Activated CD4-positive, alpha-beta T cell treated with anti-CD3 and anti-CD28 coated beads, Interleukin-2, amount 50 U/mL, for 48 hours (primary cell): ENCODE measurements at regions not wholly inside any gene's neighbourhood (a gene's known extent, or its start where the extent isn't known, plus 50 kb on each side); places are given as distances from the start of the nearest gene placed in this dataset.
A peak's percentile ranks its signal among the peaks of the same experiment; 100 is the strongest.
"Not testable (repeated sequence)": the region's sequence is repeated elsewhere in the genome, so short reads cannot be mapped to it uniquely, and the experiment has no call there.

Source experiments
- DNase-seq, 2 experiments: peaks; one replicate each; pipeline ENCODE4 v3.0.0-alpha.2; 2020

- no peak for DNase-seq
These were observed 347.5 kb upstream of the TNRC6C start for GRCh38 chr17:77610972-77611521.

DNA sequence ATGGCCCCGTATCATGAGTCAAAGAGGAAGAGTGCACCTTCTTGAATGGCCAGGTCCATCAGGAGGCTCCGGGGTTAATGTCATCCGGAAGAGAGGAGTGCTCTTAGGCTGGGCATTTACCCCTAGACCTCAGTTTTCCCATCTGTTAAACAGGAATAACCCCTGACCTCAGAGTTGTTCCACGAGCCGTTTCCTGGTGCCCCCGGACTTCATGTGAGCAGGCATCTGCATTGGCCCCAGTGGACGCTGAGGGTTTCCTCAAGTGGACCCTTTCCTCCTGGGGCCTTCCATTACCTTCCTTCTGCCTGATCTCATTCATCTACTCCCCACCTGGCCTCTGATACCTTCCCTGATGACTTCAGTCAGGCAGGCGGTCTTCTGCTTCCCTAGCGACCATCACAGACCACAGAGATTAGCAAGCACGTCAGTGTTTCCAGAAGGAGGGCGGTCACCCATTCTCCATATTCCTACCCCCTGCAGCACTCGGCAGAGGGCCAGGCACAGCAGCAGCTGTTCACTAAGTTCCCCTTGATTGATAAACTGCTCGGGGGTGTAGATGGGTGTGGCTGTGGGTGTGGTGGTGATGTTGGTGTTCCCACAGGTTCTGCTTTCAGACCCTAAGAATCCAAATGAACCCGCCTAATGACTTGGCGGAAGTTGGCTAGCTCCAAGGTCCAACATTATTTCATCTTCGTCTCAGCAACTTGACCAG is 346.6 kb upstream of the TNRC6C start:
- no peak for DNase-seq

GRCh38 chr17:77613218-77613617 is 345.3 kb upstream of the TNRC6C start:
- no peak for DNase-seq

DNA sequence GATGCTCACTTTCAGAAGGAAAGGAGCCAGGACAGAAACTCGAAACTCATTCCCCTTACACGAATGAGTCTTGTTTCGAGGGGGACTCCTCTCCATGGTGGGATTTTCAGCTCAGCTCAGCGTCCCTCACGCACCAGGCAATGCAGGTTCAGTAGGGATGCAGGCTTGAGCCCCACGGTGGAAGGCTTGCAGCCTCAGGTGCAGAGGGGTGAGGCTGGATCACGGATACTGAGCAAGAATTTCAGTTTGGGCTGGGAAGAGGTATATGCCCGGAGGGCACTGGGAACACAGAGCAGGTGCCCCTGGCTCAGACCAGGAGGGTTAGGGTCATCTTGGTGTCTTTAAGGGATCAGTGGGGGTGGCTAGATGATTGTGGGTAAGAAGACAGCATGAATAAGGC is 344.9 kb upstream of the TNRC6C start:
- no peak for DNase-seq

DNA sequence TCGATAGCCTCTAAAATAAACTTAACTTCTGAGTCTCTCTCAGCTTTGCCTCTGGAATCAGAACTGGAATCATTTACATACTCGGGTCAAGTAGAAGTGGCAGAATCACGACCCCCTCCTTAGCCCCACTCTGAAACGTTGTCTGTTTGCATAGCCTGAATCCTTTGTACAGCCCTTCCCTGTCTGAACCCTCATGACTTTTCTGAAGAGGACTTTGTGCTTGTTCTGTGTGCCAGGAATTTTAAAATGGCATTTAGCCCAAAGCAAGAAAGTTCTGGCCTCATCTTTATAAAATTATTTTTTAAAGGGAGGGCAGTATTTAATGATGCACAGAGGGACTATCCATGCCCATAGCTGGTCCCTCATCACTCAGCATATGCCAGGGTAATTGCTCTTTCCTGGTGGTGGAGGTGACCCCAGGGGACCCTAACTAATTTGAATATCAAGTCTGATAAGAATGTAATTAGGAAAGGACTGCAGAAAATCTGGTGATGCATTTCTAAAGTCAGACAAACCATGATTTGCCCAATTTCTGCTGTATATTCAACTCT is 342.7 kb upstream of the TNRC6C start:
- no peak for DNase-seq

DNA sequence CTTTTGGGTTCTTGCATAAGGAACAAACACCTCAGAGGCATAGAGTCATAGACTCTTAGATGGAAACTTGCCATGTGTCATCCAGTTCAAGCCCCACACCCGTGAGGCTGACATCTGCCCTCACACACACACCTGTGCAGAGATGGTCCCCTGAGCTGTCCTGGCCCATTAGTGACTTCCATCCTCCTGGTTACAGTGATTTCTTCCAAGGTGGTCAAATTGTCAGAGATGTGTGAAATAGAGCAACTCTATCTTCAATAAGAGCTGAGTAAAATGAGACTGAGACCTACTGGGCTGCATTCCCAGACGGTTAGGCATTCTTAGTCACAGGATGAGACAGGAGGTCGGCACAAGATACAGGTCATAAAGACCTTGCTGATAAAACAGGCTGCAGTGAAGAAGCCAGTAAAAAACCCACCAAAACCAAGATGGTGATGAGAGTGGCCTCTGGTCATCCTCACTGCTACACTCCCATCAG is 342.2 kb upstream of the TNRC6C start:
- no peak for DNase-seq

DNA sequence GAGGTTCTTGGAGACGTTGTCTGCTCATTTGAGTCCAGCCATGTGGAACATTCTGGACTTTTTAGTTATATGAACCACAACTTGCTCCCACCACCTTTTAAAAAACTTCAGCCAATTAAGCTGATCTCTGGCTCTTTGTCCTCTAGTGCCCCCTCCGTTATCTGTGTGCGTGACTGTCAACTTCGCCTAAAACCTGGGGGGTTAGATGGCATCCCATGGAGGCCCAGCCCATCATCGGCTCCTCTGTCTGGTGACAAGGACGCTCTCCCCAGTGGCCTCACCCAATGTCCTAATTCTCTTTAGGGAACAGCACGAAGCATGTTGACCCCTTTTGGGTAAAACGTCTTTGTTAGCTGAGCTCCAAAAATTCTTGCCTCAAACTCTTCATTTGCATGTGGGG is 341.0 kb upstream of the TNRC6C start:
- no peak for DNase-seq

- no peak for DNase-seq
These were observed 340.3 kb upstream of the TNRC6C start for GRCh38 chr17:77618173-77618572.

DNA sequence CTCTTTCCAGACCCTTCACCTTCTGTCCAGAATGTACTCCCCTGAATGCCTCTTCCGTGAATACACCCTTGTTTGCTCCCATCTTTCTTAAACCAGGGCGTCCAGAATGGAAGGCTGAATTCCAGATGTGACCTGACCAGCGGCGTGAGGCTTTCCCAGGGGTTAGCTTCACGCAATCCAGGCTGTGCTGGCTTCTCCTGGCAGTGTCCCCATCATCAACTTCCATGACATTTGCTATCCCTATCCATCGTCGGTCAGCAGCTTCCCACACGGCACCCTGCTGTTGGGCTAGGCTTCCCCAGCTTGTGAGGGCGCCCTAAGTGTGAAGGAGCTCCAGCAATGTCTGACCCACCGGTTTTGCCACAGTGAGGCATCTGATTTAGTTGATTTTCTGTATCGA is 339.8 kb upstream of the TNRC6C start:
- DNase-seq = no peak

- no peak for DNase-seq
These were observed 339.2 kb upstream of the TNRC6C start for GRCh38 chr17:77619326-77619725.

DNA sequence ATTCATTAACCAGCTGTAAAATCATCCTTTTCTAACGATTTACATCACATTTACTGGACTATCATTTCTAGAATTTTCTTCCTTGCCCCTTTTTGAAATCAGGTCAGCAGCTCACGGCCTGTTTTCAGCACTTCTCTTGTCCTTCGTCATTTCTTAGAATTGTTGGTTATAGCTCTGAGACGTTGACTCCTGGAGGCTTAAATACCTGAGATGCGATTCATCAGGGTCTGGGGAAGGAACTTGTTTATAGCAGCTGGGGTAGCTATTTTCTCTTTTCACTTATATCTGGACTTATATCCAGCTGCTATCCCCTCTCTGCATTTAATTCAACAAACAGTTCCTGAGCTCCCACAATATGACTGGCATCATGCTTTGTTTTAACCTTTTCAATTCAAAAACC is 338.7 kb upstream of the TNRC6C start:
- no peak for DNase-seq

DNA sequence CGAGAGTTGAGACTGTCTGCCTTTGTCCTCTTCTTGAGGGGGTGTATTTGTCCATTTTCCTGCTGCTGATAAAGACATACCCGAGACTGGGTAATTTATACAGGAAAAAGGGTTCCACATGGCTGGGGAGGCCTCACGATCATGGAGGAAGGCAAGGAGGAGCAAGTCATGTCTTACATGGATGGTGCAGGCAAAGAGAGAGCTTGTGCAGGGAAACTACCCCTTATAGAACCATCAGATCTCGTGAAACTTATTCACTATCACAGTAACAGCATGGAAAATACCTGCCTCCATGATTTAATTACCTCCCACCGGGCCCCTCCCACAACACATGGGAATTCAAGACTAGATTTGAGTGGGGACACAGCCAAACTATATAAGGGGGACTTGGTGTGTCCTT is 338.2 kb upstream of the TNRC6C start:
- DNase-seq = no peak

DNA sequence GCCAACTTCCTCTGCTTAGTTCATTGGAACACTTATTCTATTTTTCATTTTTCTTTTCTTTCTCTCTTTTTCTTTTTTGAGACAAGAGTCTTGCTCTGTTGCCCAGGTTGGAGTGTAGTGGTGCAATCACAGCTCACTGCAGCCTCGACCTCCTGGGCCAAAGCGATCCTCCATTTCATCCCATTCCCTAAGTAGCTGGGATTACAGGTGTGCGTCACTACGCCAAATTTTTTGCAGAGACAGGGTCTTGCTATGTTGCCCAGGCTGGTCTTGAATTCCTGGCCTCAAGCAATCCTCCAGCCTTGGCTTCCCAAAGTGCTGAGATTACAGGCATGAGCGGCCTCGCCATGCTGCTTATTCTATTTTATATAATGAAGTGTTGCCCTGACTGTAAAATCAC is 336.4 kb upstream of the TNRC6C start:
- not testable (repeated sequence) for DNase-seq

DNA sequence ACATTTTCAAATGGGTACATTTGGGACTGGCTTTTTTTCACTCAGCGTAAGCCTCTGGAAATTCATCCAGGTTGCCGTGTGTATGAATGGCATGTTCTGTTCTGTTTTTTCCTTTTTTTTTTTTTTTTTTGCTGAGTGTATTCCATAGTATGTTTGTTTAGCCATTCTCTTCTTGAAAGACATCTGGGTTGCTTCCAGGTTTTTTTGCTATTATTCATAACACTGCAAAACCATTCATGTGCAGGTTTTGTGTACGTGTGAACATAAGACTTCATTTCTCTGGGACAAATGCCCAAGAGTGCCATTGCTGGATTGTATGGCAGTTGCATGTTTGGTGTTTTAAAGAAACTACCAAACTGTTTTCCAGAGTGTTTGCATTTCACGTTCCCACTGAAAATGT is 335.9 kb upstream of the TNRC6C start:
- DNase-seq = no peak

GRCh38 chr17:77623321-77623720 is 335.2 kb upstream of the TNRC6C start:
- not testable (repeated sequence) for DNase-seq

- no peak for DNase-seq
These were observed 330.5 kb upstream of the TNRC6C start for GRCh38 chr17:77628035-77628434.

GRCh38 chr17:77629284-77629683 is 329.2 kb upstream of the TNRC6C start:
- not testable (repeated sequence) for DNase-seq

GRCh38 chr17:77631307-77631706 is 327.2 kb upstream of the TNRC6C start:
- DNase-seq = no peak

DNA sequence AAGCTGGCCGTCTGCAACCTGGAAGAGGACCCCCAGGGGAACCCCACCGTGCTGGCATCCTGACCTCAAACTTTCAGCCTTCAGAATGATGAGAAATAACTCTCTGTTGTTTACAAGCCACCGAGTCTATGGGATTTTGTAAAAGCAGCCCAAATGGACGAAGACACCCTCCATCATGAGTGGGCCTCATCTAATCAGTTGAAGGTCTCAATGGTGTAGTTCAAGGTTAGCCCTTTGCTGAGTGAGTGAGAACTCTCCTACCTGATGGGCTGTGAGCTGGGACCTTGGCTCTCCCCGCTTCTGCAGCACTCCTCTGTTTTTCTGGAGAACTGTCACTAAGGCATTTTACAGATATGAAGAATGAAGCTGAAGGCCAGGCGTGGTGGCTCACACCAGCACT is 325.9 kb upstream of the TNRC6C start:
- no peak for DNase-seq

DNA sequence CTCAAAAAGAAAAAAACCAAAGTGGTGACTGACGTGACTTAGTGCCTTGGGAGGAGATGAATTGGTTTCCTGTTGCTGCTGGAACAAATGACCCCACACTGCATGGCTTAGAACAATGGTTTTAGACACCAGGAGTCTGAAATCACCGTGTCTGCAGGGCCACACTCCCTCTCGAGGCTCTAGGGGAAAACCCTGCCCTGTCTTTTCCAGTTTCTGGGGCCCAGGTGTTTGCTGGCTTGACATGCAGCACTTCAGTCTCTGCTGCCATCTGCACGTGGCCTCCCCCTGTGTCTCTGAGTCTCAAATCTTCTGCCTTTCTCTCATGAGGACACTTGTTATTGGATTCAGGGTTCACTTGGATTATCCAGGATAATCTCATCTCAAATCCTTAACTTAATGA is 323.8 kb upstream of the TNRC6C start:
- DNase-seq = peak; percentile 47 to 67

- no peak for DNase-seq
These were observed 323.3 kb upstream of the TNRC6C start for GRCh38 chr17:77635176-77635575.

- not testable (repeated sequence) for DNase-seq
These were observed 322.7 kb upstream of the TNRC6C start for GRCh38 chr17:77635785-77636184.

- DNase-seq = no peak
These were observed 321.4 kb upstream of the TNRC6C start for GRCh38 chr17:77636835-77637817.
